Upper lobe of left lung (tissue), 4 donors: ENCODE measurements at regions not wholly inside any gene's neighbourhood (a gene's known extent, or its start where the extent isn't known, plus 50 kb on each side); places are given as distances from the start of the nearest gene placed in this dataset.

Source experiments
- POLR2A ChIP-seq, 4 donors: fragments of 450-650 bp; IDR thresholded peaks; one replicate each; pipeline ENCODE4 v1.5.1; 2016 to 2017; ENCODE audit warnings: antibody characterized with exemption in 4 of 4, mild to moderate bottlenecking in 2 of 4
- POLR2AphosphoS5 ChIP-seq, 2 donors: sonication (generic); formaldehyde crosslinking; IDR thresholded peaks; one replicate each; pipeline ENCODE4 v1.5.1; 2017; ENCODE audit warnings: antibody characterized with exemption in 2 of 2
- TF ChIP-seq, protein P1 (sequence below), 6 experiments: fragments of 450-650 bp in 4 of 6; fragments of 200-600 bp in 2 of 6; sonication (generic) in 2 of 6; IDR thresholded peaks; one replicate each; pipeline ENCODE4 v1.5.1; 2016 to 2019; ENCODE audit warnings: antibody characterized with exemption in 6 of 6

DNA sequence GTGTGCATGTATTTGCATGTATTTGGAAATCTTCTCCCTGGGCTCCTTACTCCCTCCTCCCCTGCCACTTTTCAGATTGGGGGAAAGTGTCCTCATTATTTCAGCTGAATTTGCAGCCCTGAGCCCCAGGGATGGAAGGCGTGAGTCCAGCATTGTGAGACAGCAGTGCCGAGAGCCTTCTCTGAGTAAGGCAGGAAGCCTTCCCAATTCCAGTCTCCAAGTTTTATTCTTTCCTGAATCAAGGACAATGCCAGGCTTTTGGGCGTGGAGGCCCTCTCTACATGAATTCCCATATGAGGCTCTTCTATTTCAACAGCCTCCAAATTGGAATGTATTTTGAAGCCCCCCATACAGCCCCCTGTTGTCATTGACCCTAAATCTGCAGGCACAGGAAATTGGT is 163.5 kb downstream of the ACKR3 start:
- TF ChIP-seq, protein P1, sequence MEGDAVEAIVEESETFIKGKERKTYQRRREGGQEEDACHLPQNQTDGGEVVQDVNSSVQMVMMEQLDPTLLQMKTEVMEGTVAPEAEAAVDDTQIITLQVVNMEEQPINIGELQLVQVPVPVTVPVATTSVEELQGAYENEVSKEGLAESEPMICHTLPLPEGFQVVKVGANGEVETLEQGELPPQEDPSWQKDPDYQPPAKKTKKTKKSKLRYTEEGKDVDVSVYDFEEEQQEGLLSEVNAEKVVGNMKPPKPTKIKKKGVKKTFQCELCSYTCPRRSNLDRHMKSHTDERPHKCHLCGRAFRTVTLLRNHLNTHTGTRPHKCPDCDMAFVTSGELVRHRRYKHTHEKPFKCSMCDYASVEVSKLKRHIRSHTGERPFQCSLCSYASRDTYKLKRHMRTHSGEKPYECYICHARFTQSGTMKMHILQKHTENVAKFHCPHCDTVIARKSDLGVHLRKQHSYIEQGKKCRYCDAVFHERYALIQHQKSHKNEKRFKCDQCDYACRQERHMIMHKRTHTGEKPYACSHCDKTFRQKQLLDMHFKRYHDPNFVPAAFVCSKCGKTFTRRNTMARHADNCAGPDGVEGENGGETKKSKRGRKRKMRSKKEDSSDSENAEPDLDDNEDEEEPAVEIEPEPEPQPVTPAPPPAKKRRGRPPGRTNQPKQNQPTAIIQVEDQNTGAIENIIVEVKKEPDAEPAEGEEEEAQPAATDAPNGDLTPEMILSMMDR (IDR thresholded peaks at IDR 0.05): no peak
- no peak for TF ChIP-seq POLR2A (IDR thresholded peaks at IDR 0.05)
- TF ChIP-seq POLR2AphosphoS5 (IDR thresholded peaks at IDR 0.05): no peak
